ENCODE measurements at regions not wholly inside any gene's neighbourhood (a gene's known extent, or its start where the extent isn't known, plus 50 kb on each side); places are given as distances from the start of the nearest gene placed in this dataset.

- Histone ChIP-seq H3K36me3 (ENCODE audit: control insufficient read depth, insufficient read depth, low read length) (no peaks in the 10 kb centered on the region), H3K9me3 (ENCODE audit: control insufficient read depth, insufficient read depth, low read depth, low read length) (no peaks in the 10 kb centered on the region), H3K4me3 (ENCODE audit: low read depth, low read length) (no peak overlapping the region), H3K4me1 (ENCODE audit: control insufficient read depth, insufficient read depth, low read length) (peaks cover 24% of the 10 kb centered on the region), H3K9ac (ENCODE audit: low read length) (no peak overlapping the region), H3K27me3 (ENCODE audit: control insufficient read depth, insufficient read depth, low read length) (no peaks in the 10 kb centered on the region), H3K27ac (ENCODE audit: low read depth, low read length) (no peak overlapping the region)
Measured at GRCh38 chr9:90966031-90966290, 164.3 kb downstream of the SYK start.

GRCh38 chr9:90966480-90967144 is 165.0 kb downstream of the SYK start:
- Histone ChIP-seq H3K9ac (ENCODE audit: low read length) (no peak overlapping the region), H3K27me3 (ENCODE audit: control insufficient read depth, insufficient read depth, low read length) (no peaks in the 10 kb centered on the region), H3K36me3 (ENCODE audit: control insufficient read depth, insufficient read depth, low read length) (no peaks in the 10 kb centered on the region), H3K27ac (ENCODE audit: low read depth, low read length) (no peak overlapping the region), H3K4me3 (ENCODE audit: low read depth, low read length) (no peak overlapping the region), H3K9me3 (ENCODE audit: control insufficient read depth, insufficient read depth, low read depth, low read length) (no peaks in the 10 kb centered on the region), H3K4me1 (ENCODE audit: control insufficient read depth, insufficient read depth, low read length) (peaks cover 24% of the 10 kb centered on the region)

GRCh38 chr9:90967145-90967538 is 165.5 kb downstream of the SYK start:
- Histone ChIP-seq H3K9ac (ENCODE audit: low read length) (no peak overlapping the region), H3K27ac (ENCODE audit: low read depth, low read length) (no peak overlapping the region), H3K4me1 (ENCODE audit: control insufficient read depth, insufficient read depth, low read length) (peaks cover 24% of the 10 kb centered on the region), H3K27me3 (ENCODE audit: control insufficient read depth, insufficient read depth, low read length) (no peaks in the 10 kb centered on the region), H3K36me3 (ENCODE audit: control insufficient read depth, insufficient read depth, low read length) (no peaks in the 10 kb centered on the region), H3K4me3 (ENCODE audit: low read depth, low read length) (no peak overlapping the region), H3K9me3 (ENCODE audit: control insufficient read depth, insufficient read depth, low read depth, low read length) (no peaks in the 10 kb centered on the region)

GRCh38 chr9:90969021-90969675 is 167.5 kb downstream of the SYK start:
- Histone ChIP-seq H3K4me1 (ENCODE audit: control insufficient read depth, insufficient read depth, low read length) (peaks cover 24% of the 10 kb centered on the region), H3K36me3 (ENCODE audit: control insufficient read depth, insufficient read depth, low read length) (no peaks in the 10 kb centered on the region), H3K27me3 (ENCODE audit: control insufficient read depth, insufficient read depth, low read length) (no peaks in the 10 kb centered on the region), H3K9ac (ENCODE audit: low read length) (no peak overlapping the region), H3K27ac (ENCODE audit: low read depth, low read length) (no peak overlapping the region), H3K4me3 (ENCODE audit: low read depth, low read length) (no peak overlapping the region), H3K9me3 (ENCODE audit: control insufficient read depth, insufficient read depth, low read depth, low read length) (no peaks in the 10 kb centered on the region)

- Histone ChIP-seq H3K27me3 (ENCODE audit: control insufficient read depth, insufficient read depth, low read length) (no peaks in the 10 kb centered on the region), H3K36me3 (ENCODE audit: control insufficient read depth, insufficient read depth, low read length) (no peaks in the 10 kb centered on the region), H3K27ac (ENCODE audit: low read depth, low read length) (no peak overlapping the region), H3K9ac (ENCODE audit: low read length) (no peak overlapping the region), H3K4me3 (ENCODE audit: low read depth, low read length) (no peak overlapping the region), H3K9me3 (ENCODE audit: control insufficient read depth, insufficient read depth, low read depth, low read length) (no peaks in the 10 kb centered on the region), H3K4me1 (ENCODE audit: control insufficient read depth, insufficient read depth, low read length) (peaks cover 14% of the 10 kb centered on the region)
Measured at GRCh38 chr9:90970608-90971007, 169.0 kb downstream of the SYK start.

- Histone ChIP-seq H3K4me3 (ENCODE audit: low read depth, low read length) (no peak overlapping the region), H3K27ac (ENCODE audit: low read depth, low read length) (no peak overlapping the region), H3K4me1 (ENCODE audit: control insufficient read depth, insufficient read depth, low read length) (peaks cover 9% of the 10 kb centered on the region), H3K9me3 (ENCODE audit: control insufficient read depth, insufficient read depth, low read depth, low read length) (no peaks in the 10 kb centered on the region), H3K27me3 (ENCODE audit: control insufficient read depth, insufficient read depth, low read length) (no peaks in the 10 kb centered on the region), H3K9ac (ENCODE audit: low read length) (no peak overlapping the region), H3K36me3 (ENCODE audit: control insufficient read depth, insufficient read depth, low read length) (no peaks in the 10 kb centered on the region)
Measured at GRCh38 chr9:90972057-90972456, 170.4 kb downstream of the SYK start.

- Histone ChIP-seq H3K4me1 (ENCODE audit: control insufficient read depth, insufficient read depth, low read length) (no peaks in the 10 kb centered on the region), H3K27ac (ENCODE audit: low read depth, low read length) (no peak overlapping the region), H3K9me3 (ENCODE audit: control insufficient read depth, insufficient read depth, low read depth, low read length) (no peaks in the 10 kb centered on the region), H3K27me3 (ENCODE audit: control insufficient read depth, insufficient read depth, low read length) (no peaks in the 10 kb centered on the region), H3K36me3 (ENCODE audit: control insufficient read depth, insufficient read depth, low read length) (no peaks in the 10 kb centered on the region), H3K9ac (ENCODE audit: low read length) (no peak overlapping the region), H3K4me3 (ENCODE audit: low read depth, low read length) (no peak overlapping the region)
Measured at GRCh38 chr9:90974016-90974415, 172.4 kb downstream of the SYK start.

- Histone ChIP-seq H3K9me3 (ENCODE audit: control insufficient read depth, insufficient read depth, low read depth, low read length) (no peaks in the 10 kb centered on the region), H3K27me3 (ENCODE audit: control insufficient read depth, insufficient read depth, low read length) (no peaks in the 10 kb centered on the region), H3K36me3 (ENCODE audit: control insufficient read depth, insufficient read depth, low read length) (no peaks in the 10 kb centered on the region), H3K27ac (ENCODE audit: low read depth, low read length) (no peak overlapping the region), H3K4me3 (ENCODE audit: low read depth, low read length) (no peak overlapping the region), H3K4me1 (ENCODE audit: control insufficient read depth, insufficient read depth, low read length) (no peaks in the 10 kb centered on the region), H3K9ac (ENCODE audit: low read length) (no peak overlapping the region)
Measured at GRCh38 chr9:90974643-90975245, 173.1 kb downstream of the SYK start.

- Histone ChIP-seq H3K36me3 (ENCODE audit: control insufficient read depth, insufficient read depth, low read length) (no peaks in the 10 kb centered on the region), H3K9ac (ENCODE audit: low read length) (no peak overlapping the region), H3K27ac (ENCODE audit: low read depth, low read length) (no peak overlapping the region), H3K4me3 (ENCODE audit: low read depth, low read length) (no peak overlapping the region), H3K27me3 (ENCODE audit: control insufficient read depth, insufficient read depth, low read length) (no peaks in the 10 kb centered on the region), H3K9me3 (ENCODE audit: control insufficient read depth, insufficient read depth, low read depth, low read length) (no peaks in the 10 kb centered on the region), H3K4me1 (ENCODE audit: control insufficient read depth, insufficient read depth, low read length) (no peaks in the 10 kb centered on the region)
Measured at GRCh38 chr9:90975781-90976538, 174.3 kb downstream of the SYK start.

- Histone ChIP-seq H3K9me3 (ENCODE audit: control insufficient read depth, insufficient read depth, low read depth, low read length) (no peaks in the 10 kb centered on the region), H3K4me1 (ENCODE audit: control insufficient read depth, insufficient read depth, low read length) (no peaks in the 10 kb centered on the region), H3K9ac (ENCODE audit: low read length) (no peak overlapping the region), H3K27me3 (ENCODE audit: control insufficient read depth, insufficient read depth, low read length) (no peaks in the 10 kb centered on the region), H3K4me3 (ENCODE audit: low read depth, low read length) (no peak overlapping the region), H3K27ac (ENCODE audit: low read depth, low read length) (no peak overlapping the region), H3K36me3 (ENCODE audit: control insufficient read depth, insufficient read depth, low read length) (no peaks in the 10 kb centered on the region)
Measured at GRCh38 chr9:90979138-90979551, 177.5 kb downstream of the SYK start.

- Histone ChIP-seq H3K27me3 (ENCODE audit: control insufficient read depth, insufficient read depth, low read length) (no peaks in the 10 kb centered on the region), H3K36me3 (ENCODE audit: control insufficient read depth, insufficient read depth, low read length) (no peaks in the 10 kb centered on the region), H3K4me1 (ENCODE audit: control insufficient read depth, insufficient read depth, low read length) (no peaks in the 10 kb centered on the region), H3K27ac (ENCODE audit: low read depth, low read length) (no peak overlapping the region), H3K4me3 (ENCODE audit: low read depth, low read length) (no peak overlapping the region), H3K9me3 (ENCODE audit: control insufficient read depth, insufficient read depth, low read depth, low read length) (no peaks in the 10 kb centered on the region), H3K9ac (ENCODE audit: low read length) (no peak overlapping the region)
Measured at GRCh38 chr9:90979639-90980038, 178.0 kb downstream of the SYK start.

Measured in HUES6 (cell line).